ENCODE measurements at regions not wholly inside any gene's neighbourhood (a gene's known extent, or its start where the extent isn't known, plus 50 kb on each side); places are given as distances from the start of the nearest gene placed in this dataset.

DNA sequence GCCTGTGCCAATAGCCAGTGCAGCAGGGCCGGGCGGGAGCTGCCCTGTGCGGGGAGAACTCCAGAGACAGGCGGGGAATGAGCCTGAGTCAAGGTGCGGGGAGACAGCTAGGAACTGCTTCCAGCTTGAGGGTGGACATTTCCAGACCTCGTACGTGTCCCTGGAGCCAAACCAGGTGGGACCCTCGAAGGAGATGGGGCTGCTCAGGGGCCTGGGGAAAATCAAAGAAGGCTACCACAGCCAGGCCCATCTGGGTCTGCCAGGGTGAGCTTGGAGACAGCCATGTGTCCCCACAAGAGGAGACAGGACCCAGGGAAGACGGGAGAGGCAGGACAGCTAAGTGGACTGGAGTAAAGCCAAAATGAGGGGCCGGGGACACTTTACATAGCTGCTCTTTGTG lies 504.9 kb upstream of the MGMT start:
- H3K27me3 ChIP-seq: no peaks in the 10 kb centered on the region
- H3K27ac ChIP-seq: no peak overlapping the region
- H3K4me3 ChIP-seq: no peak overlapping the region
- no peaks in the 10 kb centered on the region for H3K4me1 ChIP-seq
- intact Hi-C loops (cut with DNase I): no loop called here
- 46% methylated on average over 6 of the region's 10 CpGs for WGBS (ENCODE audit: insufficient coverage, low coverage, low lambda C conversion rate, missing lambda C conversion rate)
- DNase-seq (no peak), ATAC-seq (no peak)
- no peaks in the 10 kb centered on the region for H3K36me3 ChIP-seq
- TF ChIP-seq POLR2A (IDR thresholded peaks at IDR 0.05): no peak
- TF ChIP-seq, protein P1, sequence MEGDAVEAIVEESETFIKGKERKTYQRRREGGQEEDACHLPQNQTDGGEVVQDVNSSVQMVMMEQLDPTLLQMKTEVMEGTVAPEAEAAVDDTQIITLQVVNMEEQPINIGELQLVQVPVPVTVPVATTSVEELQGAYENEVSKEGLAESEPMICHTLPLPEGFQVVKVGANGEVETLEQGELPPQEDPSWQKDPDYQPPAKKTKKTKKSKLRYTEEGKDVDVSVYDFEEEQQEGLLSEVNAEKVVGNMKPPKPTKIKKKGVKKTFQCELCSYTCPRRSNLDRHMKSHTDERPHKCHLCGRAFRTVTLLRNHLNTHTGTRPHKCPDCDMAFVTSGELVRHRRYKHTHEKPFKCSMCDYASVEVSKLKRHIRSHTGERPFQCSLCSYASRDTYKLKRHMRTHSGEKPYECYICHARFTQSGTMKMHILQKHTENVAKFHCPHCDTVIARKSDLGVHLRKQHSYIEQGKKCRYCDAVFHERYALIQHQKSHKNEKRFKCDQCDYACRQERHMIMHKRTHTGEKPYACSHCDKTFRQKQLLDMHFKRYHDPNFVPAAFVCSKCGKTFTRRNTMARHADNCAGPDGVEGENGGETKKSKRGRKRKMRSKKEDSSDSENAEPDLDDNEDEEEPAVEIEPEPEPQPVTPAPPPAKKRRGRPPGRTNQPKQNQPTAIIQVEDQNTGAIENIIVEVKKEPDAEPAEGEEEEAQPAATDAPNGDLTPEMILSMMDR (IDR thresholded peaks at IDR 0.05): no peak
- H3K9me3 ChIP-seq: no peaks in the 10 kb centered on the region

DNA sequence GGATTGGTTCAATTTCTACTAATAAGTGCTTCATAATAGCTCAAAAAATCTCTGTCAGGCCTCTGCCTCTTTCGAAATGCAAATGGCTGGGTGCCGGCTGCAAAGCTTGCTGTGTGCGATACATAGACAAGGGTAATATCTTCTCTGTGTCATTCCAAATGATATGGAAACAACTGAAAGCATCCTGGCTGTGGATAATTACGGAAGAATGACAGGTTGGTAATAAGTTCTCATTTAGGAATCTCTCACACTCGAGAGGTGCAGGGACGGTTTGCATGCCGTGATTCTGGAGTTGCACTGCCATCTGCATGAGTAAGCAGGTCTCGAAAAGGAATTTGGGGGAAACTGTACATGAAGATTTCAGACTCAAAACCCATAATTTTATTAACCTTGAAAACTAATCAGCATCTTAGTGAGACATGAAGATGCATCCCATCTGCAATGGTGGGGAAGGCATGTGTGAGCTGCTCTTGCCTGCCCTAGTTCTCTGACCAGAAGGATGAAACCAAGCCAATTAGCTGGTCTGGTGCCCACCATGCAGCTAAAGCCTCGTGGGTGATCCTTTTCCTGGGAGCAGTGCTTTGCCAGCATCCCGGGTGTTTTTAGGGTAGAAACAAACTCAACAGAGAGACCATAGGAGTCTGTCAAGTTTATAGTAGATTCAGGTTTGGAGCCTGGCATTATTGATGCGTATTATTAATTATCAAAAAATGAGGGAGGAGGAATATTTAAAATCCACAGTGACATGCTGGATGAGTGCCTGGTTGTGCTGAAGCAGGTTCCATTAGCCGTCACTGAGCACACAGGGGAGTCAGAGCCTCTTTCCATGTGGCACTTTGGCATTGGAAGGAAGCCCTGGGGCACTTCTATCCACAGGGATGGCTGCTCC lies 503.6 kb upstream of the MGMT start:
- no peak for DNase-seq

DNA sequence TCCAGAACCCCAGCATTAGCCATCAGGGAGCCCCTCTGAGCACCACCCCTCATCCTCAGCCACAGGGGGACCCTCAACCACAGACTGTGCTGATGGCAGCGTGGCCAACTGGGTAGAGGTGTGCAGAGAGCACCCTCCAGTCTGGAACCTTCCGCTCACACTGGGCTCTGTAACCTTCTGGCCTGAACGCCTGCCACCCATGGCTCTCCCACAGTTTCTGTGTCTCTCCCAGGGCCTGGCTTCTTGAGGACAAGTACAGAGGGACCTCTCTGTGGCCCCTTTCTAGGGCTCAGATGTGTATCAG lies 503.0 kb upstream of the MGMT start:
- intact Hi-C loops (cut with DNase I): no loop called here
- Histone ChIP-seq H3K27me3 (no peaks in the 10 kb centered on the region), H3K4me3 (no peak overlapping the region), H3K9me3 (no peaks in the 10 kb centered on the region), H3K27ac (no peak overlapping the region), H3K36me3 (no peaks in the 10 kb centered on the region), H3K4me1 (no peaks in the 10 kb centered on the region)
- TF ChIP-seq, protein P1 (IDR thresholded peaks at IDR 0.05): no peak
- no peak for TF ChIP-seq POLR2A (IDR thresholded peaks at IDR 0.05)
- DNase-seq (no peak), ATAC-seq (no peak)
- 33% methylated on average over 2 of the region's 3 CpGs for WGBS (ENCODE audit: insufficient coverage, low coverage, low lambda C conversion rate, missing lambda C conversion rate)

More for the DNA sequence above, 503.6 kb upstream of the MGMT start:
- H3K27me3 ChIP-seq: no peaks in the 10 kb centered on the region
- no peak for TF ChIP-seq POLR2A (IDR thresholded peaks at IDR 0.05)
- H3K4me3 ChIP-seq: no peak overlapping the region
- no peak overlapping the region for H3K27ac ChIP-seq
- no peaks in the 10 kb centered on the region for H3K9me3 ChIP-seq
- no peaks in the 10 kb centered on the region for H3K4me1 ChIP-seq
- intact Hi-C loops (cut with DNase I): no loop called here
- WGBS (ENCODE audit: insufficient coverage, low coverage, low lambda C conversion rate, missing lambda C conversion rate): 68% methylated on average over 11 of the region's 12 CpGs
- no peaks in the 10 kb centered on the region for H3K36me3 ChIP-seq
- no peak for ATAC-seq

DNA sequence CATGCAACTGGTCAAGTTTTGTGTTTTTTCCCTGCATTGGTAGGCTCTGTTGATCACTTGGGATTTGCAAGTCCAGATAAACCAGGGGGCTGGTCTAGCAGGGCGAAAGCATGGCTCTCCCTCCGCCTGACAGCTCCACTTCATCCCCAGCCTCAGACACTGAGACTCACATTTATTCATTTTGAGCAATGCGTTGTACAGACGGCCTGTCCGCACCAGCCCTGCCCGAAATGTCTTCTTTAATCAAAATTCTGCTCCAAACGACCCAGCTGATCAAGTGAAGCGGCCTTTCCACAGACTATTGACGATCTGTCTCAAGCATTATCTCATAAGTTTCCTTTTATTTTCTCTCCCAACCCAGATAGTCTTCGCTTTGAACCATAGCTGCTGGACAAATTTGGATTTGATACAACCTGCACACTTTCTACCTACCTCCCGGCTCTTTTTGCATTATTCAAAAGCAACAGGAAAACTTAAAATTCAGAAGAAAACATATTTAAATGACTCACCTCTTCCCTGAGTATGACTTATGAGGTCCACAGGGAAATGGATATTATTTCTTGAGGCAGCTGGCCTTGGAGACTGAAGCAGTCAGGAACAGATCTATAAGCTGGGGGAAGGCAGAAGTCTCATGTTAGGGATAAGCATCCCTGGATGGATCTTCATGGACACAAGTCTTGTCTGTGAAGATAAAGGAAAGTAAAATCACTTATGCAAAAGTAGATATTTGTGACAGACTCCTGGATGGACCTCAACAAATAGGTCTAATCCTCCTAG lies 498.9 kb upstream of the MGMT start:
- H3K4me3 ChIP-seq: no peak overlapping the region
- no peak overlapping the region for H3K27ac ChIP-seq
- H3K4me1 ChIP-seq: no peaks in the 10 kb centered on the region
- DNase-seq: no peak
- H3K9me3 ChIP-seq: no peaks in the 10 kb centered on the region
- 40% methylated on average over 7 of the region's 11 CpGs for WGBS (ENCODE audit: insufficient coverage, low coverage, low lambda C conversion rate, missing lambda C conversion rate)
- intact Hi-C loops (cut with DNase I): no loop called here
- no peaks in the 10 kb centered on the region for H3K27me3 ChIP-seq
- TF ChIP-seq, protein P1 (IDR thresholded peaks at IDR 0.05): no peak
- no peak for TF ChIP-seq POLR2A (IDR thresholded peaks at IDR 0.05)
- H3K36me3 ChIP-seq: no peaks in the 10 kb centered on the region
- no peak for ATAC-seq

DNA sequence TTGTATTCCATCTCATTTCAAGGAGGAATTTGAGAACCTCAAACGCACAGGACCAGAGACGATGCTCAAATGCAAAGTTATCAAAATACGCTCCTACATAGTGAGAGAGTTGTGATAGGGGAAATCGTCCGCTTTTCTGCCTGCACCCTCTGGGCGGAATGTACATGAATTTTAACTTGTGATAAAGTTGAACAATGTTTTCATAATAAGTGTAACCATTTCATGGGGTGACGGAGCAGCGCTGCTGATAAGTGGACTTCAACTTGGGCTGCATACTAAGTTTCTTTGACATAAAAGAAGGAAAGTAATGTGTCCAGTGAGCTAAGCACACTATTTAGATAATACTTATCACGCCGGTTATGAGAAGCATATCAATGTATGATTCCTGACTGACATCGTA lies 497.5 kb upstream of the MGMT start:
- intact Hi-C loops (cut with DNase I): no loop called here
- ATAC-seq: no peak

More for the DNA sequence above, 497.5 kb upstream of the MGMT start:
- no peak for DNase-seq
- no peak overlapping the region for H3K4me3 ChIP-seq
- H3K4me1 ChIP-seq: no peaks in the 10 kb centered on the region
- TF ChIP-seq POLR2A (IDR thresholded peaks at IDR 0.05): no peak
- TF ChIP-seq, protein P1 (IDR thresholded peaks at IDR 0.05): no peak
- 64% methylated on average over 11 of the region's 11 CpGs for WGBS (ENCODE audit: insufficient coverage, low coverage, low lambda C conversion rate, missing lambda C conversion rate)
- H3K9me3 ChIP-seq: no peaks in the 10 kb centered on the region
- no peaks in the 10 kb centered on the region for H3K36me3 ChIP-seq
- H3K27ac ChIP-seq: no peak overlapping the region
- no peaks in the 10 kb centered on the region for H3K27me3 ChIP-seq
